ENCODE measurements at regions not wholly inside any gene's neighbourhood (a gene's known extent, or its start where the extent isn't known, plus 50 kb on each side); places are given as distances from the start of the nearest gene placed in this dataset.

- no peaks in the 10 kb centered on the region for H3K36me3 ChIP-seq (ENCODE audit: control insufficient read depth in 4 of 4, insufficient read depth in 3 of 4, low read depth in 1 of 4, low read length in 3 of 4)
- no peaks in the 10 kb centered on the region for H3K9me3 ChIP-seq (ENCODE audit: control insufficient read depth in 4 of 4, low read length in 3 of 4)
- H3K4me3 ChIP-seq (ENCODE audit: low read depth in 1 of 3, low read length in 3 of 3), result no peak overlapping the region
- H3K4me1 ChIP-seq (ENCODE audit: control insufficient read depth in 4 of 4, insufficient read depth in 4 of 4, low read length in 3 of 4), result no peaks in the 10 kb centered on the region
- no peak for DNase-seq (ENCODE audit: low spot score)
- no peak overlapping the region for H3K9ac ChIP-seq (ENCODE audit: low read depth in 1 of 2, low read length in 2 of 2)
- no peaks in the 10 kb centered on the region for H3K27me3 ChIP-seq (ENCODE audit: control insufficient read depth in 4 of 4, insufficient read depth in 4 of 4, low read length in 3 of 4)
- 73% methylated on average over 4 of the region's 4 CpGs for WGBS
- no peak for TF ChIP-seq GABPA (IDR thresholded peaks at IDR 0.05 in 1 of 2, conservative IDR thresholded peaks at IDR 0.05 in 1 of 2)
- no peak for TF ChIP-seq RXRA (IDR thresholded peaks at IDR 0.05)
- no peak for TF ChIP-seq HNF4A (conservative IDR thresholded peaks at IDR 0.05)
- TF ChIP-seq YY1 (IDR thresholded peaks at IDR 0.05), result no peak
- TF ChIP-seq HNF4G (IDR thresholded peaks at IDR 0.05), result no peak
- no peak for TF ChIP-seq FOXA2 (IDR thresholded peaks at IDR 0.05)
- no peak for TF ChIP-seq CTCF (IDR thresholded peaks at IDR 0.05; ENCODE audit: low read depth, low read length, missing input control)
- no peak for TF ChIP-seq FOXA1 (IDR thresholded peaks at IDR 0.05)
- no peak for TF ChIP-seq REST (IDR thresholded peaks at IDR 0.05)
- TF ChIP-seq SP1 (IDR thresholded peaks at IDR 0.05), result no peak
- TF ChIP-seq ZBTB33 (IDR thresholded peaks at IDR 0.05), result no peak
- no peak for TF ChIP-seq MAX (IDR thresholded peaks at IDR 0.05)
- H3K27ac ChIP-seq (ENCODE audit: low read depth in 1 of 2, low read length in 2 of 2), result no peak overlapping the region
Measured at GRCh38 chr9:115980976-115981375, 172.6 kb upstream of the PAPPA start.

GRCh38 chr9:115983366-115983765 lies 170.2 kb upstream of the PAPPA start:
- TF ChIP-seq ATF3 (IDR thresholded peaks at IDR 0.05), result no peak
- TF ChIP-seq SP1 (IDR thresholded peaks at IDR 0.05), result no peak
- Histone ChIP-seq H3K27me3 (ENCODE audit: control insufficient read depth in 4 of 4, insufficient read depth in 4 of 4, low read length in 3 of 4) (no peaks in the 10 kb centered on the region), H3K4me3 (ENCODE audit: low read depth in 1 of 3, low read length in 3 of 3) (no peak overlapping the region), H3K4me1 (ENCODE audit: control insufficient read depth in 4 of 4, insufficient read depth in 4 of 4, low read length in 3 of 4) (no peaks in the 10 kb centered on the region), H3K27ac (ENCODE audit: low read depth in 1 of 2, low read length in 2 of 2) (no peak overlapping the region), H3K9me3 (ENCODE audit: control insufficient read depth in 4 of 4, low read length in 3 of 4) (no peaks in the 10 kb centered on the region), H3K36me3 (ENCODE audit: control insufficient read depth in 4 of 4, insufficient read depth in 3 of 4, low read depth in 1 of 4, low read length in 3 of 4) (no peaks in the 10 kb centered on the region), H3K9ac (ENCODE audit: low read depth in 1 of 2, low read length in 2 of 2) (no peak overlapping the region)
- no peak for DNase-seq (ENCODE audit: low spot score)
- 95% methylated on average over 6 of the region's 6 CpGs for WGBS

All from liver (tissue), 8 donors.